H9 (cell line): ENCODE measurements at regions not wholly inside any gene's neighbourhood (a gene's known extent, or its start where the extent isn't known, plus 50 kb on each side); places are given as distances from the start of the nearest gene placed in this dataset.

Experiments used
- DNase-seq: peaks from one replicate; pipeline ENCODE4 v3.0.0-alpha.2; 2017
- H2AFZ ChIP-seq: one replicate; pipeline ENCODE4 v1.6.1; 2013; ENCODE audit warnings: mild to moderate bottlenecking, low read length, control low read depth, moderate library complexity
- H2AK5ac ChIP-seq: 2 replicates; pipeline ENCODE4 v1.6.1; 2013; ENCODE audit warnings: low read length, control low read depth, mixed read lengths; ENCODE audit not compliant: insufficient read length
- H2BK120ac ChIP-seq: one replicate; pipeline ENCODE4 v1.6.1; 2013; ENCODE audit warnings: low read depth, mild to moderate bottlenecking, low read length, control low read depth, inconsistent platforms; ENCODE audit not compliant: poor library complexity, severe bottlenecking
- H2BK12ac ChIP-seq: 2 replicates; pipeline ENCODE4 v1.6.1; 2013; ENCODE audit warnings: low read length, control low read depth, mixed read lengths, low read depth; ENCODE audit not compliant: insufficient read length
- H2BK15ac ChIP-seq: 2 replicates; pipeline ENCODE4 v1.6.1; 2013; ENCODE audit warnings: low read depth, low read length, control low read depth
- H2BK20ac ChIP-seq: one replicate; pipeline ENCODE4 v1.6.1; 2013; ENCODE audit warnings: low read depth, mild to moderate bottlenecking, low read length, control low read depth, inconsistent platforms; ENCODE audit not compliant: poor library complexity, severe bottlenecking
- H2BK5ac ChIP-seq: 2 replicates; pipeline ENCODE4 v1.6.1; 2013; ENCODE audit warnings: low read length, control low read depth, mixed read lengths; ENCODE audit not compliant: insufficient read length
- H3K14ac ChIP-seq: 2 replicates; pipeline ENCODE4 v1.6.1; 2013; ENCODE audit warnings: low read length, control low read depth; ENCODE audit not compliant: insufficient read depth
- H3K18ac ChIP-seq: 2 replicates; pipeline ENCODE4 v1.6.1; 2013; ENCODE audit warnings: low read depth, mild to moderate bottlenecking, mixed read lengths, low read length, control low read depth; ENCODE audit not compliant: insufficient read length
- H3K23ac ChIP-seq: 2 replicates; pipeline ENCODE4 v1.6.1; 2013; ENCODE audit warnings: low read length, control low read depth, mixed read lengths, low read depth; ENCODE audit not compliant: insufficient read length
- H3K23me2 ChIP-seq: 2 replicates; pipeline ENCODE4 v1.6.1; 2013; ENCODE audit warnings: low read depth, mild to moderate bottlenecking, mixed read lengths, low read length, control low read depth; ENCODE audit not compliant: insufficient read length, poor library complexity, severe bottlenecking
- H3K27ac ChIP-seq: 2 replicates; pipeline ENCODE4 v1.5.1; 2013; ENCODE audit warnings: low read length, control low read depth, mixed read lengths, low read depth; ENCODE audit not compliant: insufficient read length
- H3K27me3 ChIP-seq: 2 replicates; pipeline ENCODE4 v1.6.1; 2013; ENCODE audit warnings: low read length, control low read depth, inconsistent platforms; ENCODE audit not compliant: insufficient read depth
- H3K4ac ChIP-seq: 2 replicates; pipeline ENCODE4 v1.6.1; 2013; ENCODE audit warnings: low read depth, mild to moderate bottlenecking, control low read depth, inconsistent platforms, low read length, moderate library complexity
- H3K4me1 ChIP-seq: 2 replicates; pipeline ENCODE4 v1.6.1; 2013; ENCODE audit warnings: low read length, control low read depth, inconsistent platforms; ENCODE audit not compliant: insufficient read depth
- H3K4me2 ChIP-seq: 2 replicates; pipeline ENCODE4 v1.6.1; 2013; ENCODE audit warnings: low read length, control low read depth, mixed read lengths; ENCODE audit not compliant: insufficient read length, insufficient read depth
- H3K56ac ChIP-seq: 2 replicates; pipeline ENCODE4 v1.6.1; 2013; ENCODE audit warnings: low read depth, mild to moderate bottlenecking, mixed read lengths, low read length, control low read depth; ENCODE audit not compliant: insufficient read length
- H3K79me1 ChIP-seq: 2 replicates; pipeline ENCODE4 v1.6.1; 2013; ENCODE audit warnings: low read depth, mild to moderate bottlenecking, moderate library complexity, low read length, control low read depth, inconsistent platforms; ENCODE audit not compliant: insufficient read depth, poor library complexity, severe bottlenecking
- H3K79me2 ChIP-seq: 2 replicates; pipeline ENCODE4 v1.6.1; 2013; ENCODE audit warnings: low read length, control low read depth, inconsistent platforms; ENCODE audit not compliant: insufficient read depth
- H3K9ac ChIP-seq: 2 replicates; pipeline ENCODE4 v1.6.1; 2013; ENCODE audit warnings: low read length, control low read depth, mixed read lengths; ENCODE audit not compliant: insufficient read length; ENCODE audit errors: extremely low read depth
- H3K9me3 ChIP-seq: one replicate; pipeline ENCODE4 v1.6.1; 2013; ENCODE audit warnings: low read depth, low read length, inconsistent platforms; ENCODE audit not compliant: control insufficient read depth
- H3T11ph ChIP-seq: one replicate; pipeline ENCODE4 v1.6.1; 2013; ENCODE audit warnings: mild to moderate bottlenecking, low read length, control low read depth, inconsistent platforms
- H4K20me1 ChIP-seq: one replicate; pipeline ENCODE4 v1.6.1; 2013; ENCODE audit not compliant: control insufficient read depth, insufficient read length, insufficient read depth
- H4K5ac ChIP-seq: 2 replicates; pipeline ENCODE4 v1.6.1; 2013; ENCODE audit warnings: low read depth, mild to moderate bottlenecking, mixed read lengths, low read length, control low read depth; ENCODE audit not compliant: insufficient read length
- H4K8ac ChIP-seq: replicated peaks from 2 replicates; pipeline ENCODE4 v1.6.1; 2013; ENCODE audit warnings: low read length, control low read depth, mixed read lengths, low read depth; ENCODE audit not compliant: insufficient read length
- H4K91ac ChIP-seq: 2 replicates; pipeline ENCODE4 v1.6.1; 2013; ENCODE audit warnings: low read depth, mild to moderate bottlenecking, moderate library complexity, mixed read lengths, low read length, control low read depth; ENCODE audit not compliant: insufficient read length
- H3K27ac Mint-ChIP-seq, 3 experiments: 2 replicates in 2 of 3; 3 replicates in 1 of 3; pipeline ENCODE4 v1.8.0; 2020 to 2021; ENCODE audit warnings: mixed read lengths in 3 of 3, mild to moderate bottlenecking in 1 of 3, moderate library complexity in 1 of 3
- H3K27me3 Mint-ChIP-seq: 2 replicates; pipeline ENCODE4 v1.8.0; 2021; ENCODE audit warnings: low read depth, mild to moderate bottlenecking, moderate library complexity, mixed read lengths
- H3K36me3 Mint-ChIP-seq, 3 experiments: 2 replicates in 2 of 3; 3 replicates in 1 of 3; pipeline ENCODE4 v1.8.0; 2020 to 2021; ENCODE audit warnings: low read depth in 3 of 3, mixed read lengths in 3 of 3; ENCODE audit not compliant: insufficient read depth in 1 of 3
- H3K4me1 Mint-ChIP-seq, 2 experiments: 2 replicates each; pipeline ENCODE4 v1.8.0; 2020; ENCODE audit warnings: mixed read lengths in 2 of 2
- H3K4me3 Mint-ChIP-seq, 2 experiments: 2 replicates in 1 of 2; 3 replicates in 1 of 2; pipeline ENCODE4 v1.8.0; 2020 to 2021; ENCODE audit warnings: mild to moderate bottlenecking in 2 of 2, mixed read lengths in 2 of 2, moderate library complexity in 1 of 2
- H3K9me3 Mint-ChIP-seq, 2 experiments: 2 replicates in 1 of 2; 3 replicates in 1 of 2; pipeline ENCODE4 v1.8.0; 2020; ENCODE audit warnings: mild to moderate bottlenecking in 2 of 2, mixed read lengths in 2 of 2, moderate library complexity in 1 of 2
- WGBS: extraction: QIAGEN DNeasy Blood & Tissue Kit; methylation state at CpG from one replicate; pipeline ENCODE4 v1.1.7; 2013; ENCODE audit warnings: missing lambda C conversion rate, low lambda C conversion rate, mixed read lengths; ENCODE audit not compliant: insufficient read length; ENCODE audit errors: extremely low coverage; 5-methylcytosine and 5-hydroxymethylcytosine counted together
- TF ChIP-seq, protein P1 (sequence below): fragments of 200-600 bp; sonication (generic); conservative IDR thresholded peaks from 3 replicates; pipeline ENCODE4 v1.8.0; 2021; ENCODE audit warnings: antibody characterized with exemption, mild to moderate bottlenecking

DNA sequence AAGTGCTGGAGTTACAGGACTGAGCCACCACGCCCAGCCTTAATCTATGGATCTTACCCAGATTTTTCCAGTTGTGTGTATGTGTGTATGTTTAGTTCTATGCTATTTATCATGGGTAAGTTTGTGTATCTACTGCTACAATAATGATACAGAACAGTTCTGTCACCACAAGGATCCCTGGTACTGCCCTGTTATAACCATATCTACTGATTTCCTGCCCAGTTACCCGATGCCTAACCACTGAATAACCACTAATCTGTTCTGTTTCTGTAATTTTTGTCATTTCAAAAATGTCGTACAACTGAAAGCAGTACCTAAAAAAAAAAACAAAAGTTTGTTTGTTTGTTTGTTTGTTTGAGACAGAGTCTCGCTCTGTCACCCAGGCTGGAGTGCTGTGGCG lies 123.7 kb upstream of the RAP2B start:
- Histone ChIP-seq H2BK15ac (no peak overlapping the region), H2BK120ac (no peak overlapping the region), H3K27ac (no peak overlapping the region), H3K79me2 (no peaks in the 10 kb centered on the region), H3K18ac (no peak overlapping the region), H3K27me3 (no peaks in the 10 kb centered on the region), H3K23ac (no peak overlapping the region), H4K8ac (no peak overlapping the region), H3K9ac (no peak overlapping the region), H2BK12ac (no peak overlapping the region), H3K4ac (no peak overlapping the region), H2BK20ac (no peak overlapping the region), H3K79me1 (no peaks in the 10 kb centered on the region), H2AFZ (no peak overlapping the region), H3K14ac (no peak overlapping the region), H4K91ac (no peak overlapping the region), H3K4me2 (no peak overlapping the region), H4K5ac (no peak overlapping the region), H3T11ph (no peak overlapping the region), H3K56ac (no peak overlapping the region), H2AK5ac (no peak overlapping the region), H4K20me1 (no peaks in the 10 kb centered on the region), H3K23me2 (no peaks in the 10 kb centered on the region), H2BK5ac (no peak overlapping the region), H3K9me3 (no peaks in the 10 kb centered on the region), H3K4me1 (no peaks in the 10 kb centered on the region)
- WGBS: no CpG with 5 or more reads among the region's 5 CpGs
- Mint-ChIP-seq H3K4me3 (no peak overlapping the region), H3K27me3 (no peaks in the 10 kb centered on the region), H3K36me3 (no peaks in the 10 kb centered on the region), H3K9me3 (no peaks in the 10 kb centered on the region), H3K4me1 (no peaks in the 10 kb centered on the region), H3K27ac (no peak overlapping the region)
- DNase-seq: no peak
- TF ChIP-seq, protein P1, sequence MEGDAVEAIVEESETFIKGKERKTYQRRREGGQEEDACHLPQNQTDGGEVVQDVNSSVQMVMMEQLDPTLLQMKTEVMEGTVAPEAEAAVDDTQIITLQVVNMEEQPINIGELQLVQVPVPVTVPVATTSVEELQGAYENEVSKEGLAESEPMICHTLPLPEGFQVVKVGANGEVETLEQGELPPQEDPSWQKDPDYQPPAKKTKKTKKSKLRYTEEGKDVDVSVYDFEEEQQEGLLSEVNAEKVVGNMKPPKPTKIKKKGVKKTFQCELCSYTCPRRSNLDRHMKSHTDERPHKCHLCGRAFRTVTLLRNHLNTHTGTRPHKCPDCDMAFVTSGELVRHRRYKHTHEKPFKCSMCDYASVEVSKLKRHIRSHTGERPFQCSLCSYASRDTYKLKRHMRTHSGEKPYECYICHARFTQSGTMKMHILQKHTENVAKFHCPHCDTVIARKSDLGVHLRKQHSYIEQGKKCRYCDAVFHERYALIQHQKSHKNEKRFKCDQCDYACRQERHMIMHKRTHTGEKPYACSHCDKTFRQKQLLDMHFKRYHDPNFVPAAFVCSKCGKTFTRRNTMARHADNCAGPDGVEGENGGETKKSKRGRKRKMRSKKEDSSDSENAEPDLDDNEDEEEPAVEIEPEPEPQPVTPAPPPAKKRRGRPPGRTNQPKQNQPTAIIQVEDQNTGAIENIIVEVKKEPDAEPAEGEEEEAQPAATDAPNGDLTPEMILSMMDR: no peak
